ENCODE measurements at regions not wholly inside any gene's neighbourhood (a gene's known extent, or its start where the extent isn't known, plus 50 kb on each side); places are given as distances from the start of the nearest gene placed in this dataset.

DNA sequence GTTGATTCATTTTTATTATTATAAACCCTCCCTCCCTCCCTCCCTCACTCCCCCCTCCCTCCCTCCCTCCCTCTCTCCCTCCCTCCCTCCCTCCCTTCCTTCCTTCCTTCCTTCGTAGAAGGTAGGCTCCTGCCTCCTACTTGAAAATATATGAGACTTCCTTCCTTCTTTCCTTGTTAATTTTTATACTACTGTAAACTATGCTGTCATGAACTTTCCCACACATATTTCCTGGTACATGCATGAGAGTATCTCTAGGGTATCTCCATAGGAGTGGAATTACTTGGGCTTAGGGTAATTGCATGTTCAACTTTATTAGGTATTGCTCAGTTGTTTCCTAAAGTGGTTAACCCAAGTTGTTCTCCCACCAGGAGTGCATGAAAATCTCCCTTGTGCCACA is 330.6 kb downstream of the KCNRG start:
- TF ChIP-seq CTCF (IDR thresholded peaks at IDR 0.05) (no peak), POLR2A (IDR thresholded peaks at IDR 0.05) (no peak)
